ENCODE measurements at regions not wholly inside any gene's neighbourhood (a gene's known extent, or its start where the extent isn't known, plus 50 kb on each side); places are given as distances from the start of the nearest gene placed in this dataset.

GRCh38 chr10:98332623-98333269, 64.8 kb upstream of the LOXL4 start:
- intact Hi-C loops (cut with DNase I): no loop called here
- Histone ChIP-seq H3K4me1 (no peaks in the 10 kb centered on the region), H3K36me3 (no peaks in the 10 kb centered on the region), H3K4me3 (no peak overlapping the region), H3K9me3 (peaks cover 0 to 3% (median 0%) of the 10 kb centered on the region in 4 donors), H3K27me3 (no peaks in the 10 kb centered on the region), H3K27ac (no peak overlapping the region)
- WGBS, 2 donors: 45 to 71% methylated on average over 8 of the region's 8 CpGs
- no peak for DNase-seq
- no peak for TF ChIP-seq POLR2A (IDR thresholded peaks at IDR 0.05)
- TF ChIP-seq EP300 (IDR thresholded peaks at IDR 0.05): no peak
- no peak for TF ChIP-seq POLR2AphosphoS5 (IDR thresholded peaks at IDR 0.05)
- no peak for TF ChIP-seq CTCF (IDR thresholded peaks at IDR 0.05)

GRCh38 chr10:98331885-98332284, 63.9 kb upstream of the LOXL4 start:
- TF ChIP-seq POLR2AphosphoS5 (IDR thresholded peaks at IDR 0.05) (no peak), EP300 (IDR thresholded peaks at IDR 0.05) (no peak), POLR2A (IDR thresholded peaks at IDR 0.05) (no peak)
- Histone ChIP-seq H3K27me3 (no peaks in the 10 kb centered on the region), H3K9me3 (peaks cover 0 to 3% (median 0%) of the 10 kb centered on the region in 4 donors), H3K4me3 (no peak overlapping the region), H3K36me3 (no peaks in the 10 kb centered on the region), H3K4me1 (peaks cover 0 to 2% (median 0%) of the 10 kb centered on the region in 4 donors), H3K27ac (no peak overlapping the region)
- intact Hi-C loops (cut with DNase I): no loop called here
- no peak for DNase-seq
- WGBS, 2 donors: 59 to 64% methylated on average over 6 of the region's 6 CpGs

GRCh38 chr10:98330987-98331386, 63.0 kb upstream of the LOXL4 start:
- no peak for DNase-seq

GRCh38 chr10:98328640-98329039, 60.6 kb upstream of the LOXL4 start:
- peaks cover 0 to 14% (median 4%) of the 10 kb centered on the region in 4 donors for H3K4me1 ChIP-seq
- H3K4me3 ChIP-seq: no peak overlapping the region
- peaks cover 0 to 3% (median 0%) of the 10 kb centered on the region in 4 donors for H3K9me3 ChIP-seq
- no peak overlapping the region for H3K27ac ChIP-seq
- TF ChIP-seq POLR2AphosphoS5 (IDR thresholded peaks at IDR 0.05) (no peak), EP300 (IDR thresholded peaks at IDR 0.05) (no peak), POLR2A (IDR thresholded peaks at IDR 0.05) (no peak)
- intact Hi-C loops (cut with DNase I): no loop called here
- DNase-seq: no peak
- no peaks in the 10 kb centered on the region for H3K36me3 ChIP-seq
- WGBS, 2 donors: 89 to 98% methylated on average over 1 of the region's 1 CpG
- no peaks in the 10 kb centered on the region for H3K27me3 ChIP-seq

More at GRCh38 chr10:98330987-98331386, 63.0 kb upstream of the LOXL4 start:
- Histone ChIP-seq H3K4me3 (no peak overlapping the region), H3K9me3 (peaks cover 0 to 3% (median 0%) of the 10 kb centered on the region in 4 donors), H3K27me3 (no peaks in the 10 kb centered on the region), H3K36me3 (no peaks in the 10 kb centered on the region), H3K27ac (no peak overlapping the region), H3K4me1 (peaks cover 0 to 10% (median 4%) of the 10 kb centered on the region in 4 donors)
- intact Hi-C loops (cut with DNase I): no loop called here
- 82 to 84% methylated on average over 7 of the region's 7 CpGs for WGBS, 2 donors
- TF ChIP-seq POLR2A (IDR thresholded peaks at IDR 0.05) (no peak), CTCF (IDR thresholded peaks at IDR 0.05) (no peak), POLR2AphosphoS5 (IDR thresholded peaks at IDR 0.05) (no peak), EP300 (IDR thresholded peaks at IDR 0.05) (no peak)

- TF ChIP-seq EP300 (IDR thresholded peaks at IDR 0.05) (no peak), POLR2AphosphoS5 (IDR thresholded peaks at IDR 0.05) (no peak), POLR2A (IDR thresholded peaks at IDR 0.05) (no peak)
- Histone ChIP-seq H3K4me3 (no peak overlapping the region), H3K9me3 (peaks cover 0 to 3% (median 0%) of the 10 kb centered on the region in 4 donors), H3K27ac (no peak overlapping the region), H3K27me3 (no peaks in the 10 kb centered on the region), H3K36me3 (no peaks in the 10 kb centered on the region), H3K4me1 (peaks cover 0 to 18% (median 7%) of the 10 kb centered on the region in 4 donors)
- WGBS, 2 donors: 90 to 93% methylated on average over 3 of the region's 3 CpGs
- intact Hi-C loops (cut with DNase I): no loop called here
- DNase-seq: no peak
Observed at GRCh38 chr10:98328163-98328562, 60.2 kb upstream of the LOXL4 start.

- Histone ChIP-seq H3K27ac (no peak overlapping the region), H3K27me3 (no peaks in the 10 kb centered on the region), H3K9me3 (peaks cover 0 to 3% (median 0%) of the 10 kb centered on the region in 4 donors), H3K4me1 (peaks cover 0 to 34% (median 22%) of the 10 kb centered on the region in 4 donors), H3K36me3 (no peaks in the 10 kb centered on the region), H3K4me3 (no peak overlapping the region)
- intact Hi-C loops (cut with DNase I): no loop called here
- TF ChIP-seq POLR2A (IDR thresholded peaks at IDR 0.05) (no peak), EP300 (IDR thresholded peaks at IDR 0.05) (no peak), POLR2AphosphoS5 (IDR thresholded peaks at IDR 0.05) (no peak), CTCF (IDR thresholded peaks at IDR 0.05) (no peak)
- DNase-seq: no peak
- 17 to 38% methylated on average over 15 of the region's 15 CpGs for WGBS, 2 donors
Observed at GRCh38 chr10:98326621-98327027, 58.6 kb upstream of the LOXL4 start.

All from sigmoid colon (tissue), 6 donors.